ENCODE measurements at regions not wholly inside any gene's neighbourhood (a gene's known extent, or its start where the extent isn't known, plus 50 kb on each side); places are given as distances from the start of the nearest gene placed in this dataset.
"Not testable (repeated sequence)": the region's sequence is repeated elsewhere in the genome, so short reads cannot be mapped to it uniquely, and the experiment has no call there.

GRCh38 chr2:61634512-61634911, 96.4 kb upstream of the XPO1 start:
- Mint-ChIP-seq H3K4me1 (ENCODE audit: low read depth) (no peaks in the 10 kb centered on the region), H3K27me3 (no peaks in the 10 kb centered on the region), H3K4me3 (no peak overlapping the region), H3K9me3 (ENCODE audit: low read depth) (no peaks in the 10 kb centered on the region), H3K36me3 (no peaks in the 10 kb centered on the region), H3K27ac (no peak overlapping the region)

DNA sequence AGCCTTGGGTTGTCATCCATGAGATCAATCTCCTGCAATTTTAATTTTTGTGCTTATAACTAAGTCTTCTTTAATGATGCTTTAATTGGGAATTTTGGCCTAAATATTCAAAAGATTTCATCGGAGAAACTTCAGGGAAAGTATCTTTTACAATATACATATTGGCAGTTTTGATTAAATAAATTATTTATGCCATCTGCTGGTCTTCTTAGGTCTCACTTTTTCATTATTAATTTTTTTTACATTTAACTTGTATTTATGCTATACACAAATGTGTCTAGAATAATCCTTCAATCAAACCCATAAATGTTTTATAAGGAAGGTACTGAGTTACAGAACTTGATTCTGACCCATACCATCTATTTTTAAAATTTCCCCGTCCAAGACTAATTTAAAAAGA, 95.1 kb upstream of the XPO1 start:
- Mint-ChIP-seq H3K27me3 (no peaks in the 10 kb centered on the region), H3K4me1 (ENCODE audit: low read depth) (no peaks in the 10 kb centered on the region), H3K4me3 (no peak overlapping the region), H3K36me3 (no peaks in the 10 kb centered on the region), H3K9me3 (ENCODE audit: low read depth) (no peaks in the 10 kb centered on the region), H3K27ac (no peak overlapping the region)

- Mint-ChIP-seq H3K36me3 (no peaks in the 10 kb centered on the region), H3K4me3 (no peak overlapping the region), H3K27ac (no peak overlapping the region), H3K9me3 (ENCODE audit: low read depth) (no peaks in the 10 kb centered on the region), H3K4me1 (ENCODE audit: low read depth) (no peaks in the 10 kb centered on the region), H3K27me3 (no peaks in the 10 kb centered on the region)
Measured at GRCh38 chr2:61632276-61633169, 94.4 kb upstream of the XPO1 start.

- no peaks in the 10 kb centered on the region for H3K36me3 Mint-ChIP-seq
- H3K27me3 Mint-ChIP-seq: no peaks in the 10 kb centered on the region
- no peak overlapping the region for H3K27ac Mint-ChIP-seq
- no peak overlapping the region for H3K4me3 Mint-ChIP-seq
- H3K9me3 Mint-ChIP-seq (ENCODE audit: low read depth): no peaks in the 10 kb centered on the region
- no peaks in the 10 kb centered on the region for H3K4me1 Mint-ChIP-seq (ENCODE audit: low read depth)
Measured at GRCh38 chr2:61631321-61631720, 93.2 kb upstream of the XPO1 start.

DNA sequence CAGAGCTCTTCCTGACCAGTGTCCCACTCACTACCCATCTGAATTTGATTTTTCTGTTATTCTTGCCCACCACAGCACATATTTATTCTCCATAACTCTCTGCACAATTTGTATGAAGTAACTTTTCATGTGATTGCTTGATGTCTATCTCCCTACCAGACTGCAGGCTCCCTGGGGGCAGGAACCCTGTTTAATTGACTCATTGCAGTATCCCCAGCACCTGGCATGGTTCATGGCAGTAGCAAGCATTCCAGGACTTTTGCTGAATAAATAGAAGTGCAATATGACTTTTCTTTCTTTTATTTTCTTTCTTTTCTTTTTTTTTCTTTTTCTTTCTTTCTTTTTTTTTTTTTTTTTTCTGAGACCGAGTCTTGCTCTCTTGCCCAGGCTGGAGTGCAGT, 88.7 kb upstream of the XPO1 start:
- H3K27ac Mint-ChIP-seq: no peak overlapping the region
- H3K4me3 Mint-ChIP-seq: no peak overlapping the region
- no peaks in the 10 kb centered on the region for H3K9me3 Mint-ChIP-seq (ENCODE audit: low read depth)
- H3K4me1 Mint-ChIP-seq (ENCODE audit: low read depth): no peaks in the 10 kb centered on the region
- H3K36me3 Mint-ChIP-seq: no peaks in the 10 kb centered on the region
- no peaks in the 10 kb centered on the region for H3K27me3 Mint-ChIP-seq

DNA sequence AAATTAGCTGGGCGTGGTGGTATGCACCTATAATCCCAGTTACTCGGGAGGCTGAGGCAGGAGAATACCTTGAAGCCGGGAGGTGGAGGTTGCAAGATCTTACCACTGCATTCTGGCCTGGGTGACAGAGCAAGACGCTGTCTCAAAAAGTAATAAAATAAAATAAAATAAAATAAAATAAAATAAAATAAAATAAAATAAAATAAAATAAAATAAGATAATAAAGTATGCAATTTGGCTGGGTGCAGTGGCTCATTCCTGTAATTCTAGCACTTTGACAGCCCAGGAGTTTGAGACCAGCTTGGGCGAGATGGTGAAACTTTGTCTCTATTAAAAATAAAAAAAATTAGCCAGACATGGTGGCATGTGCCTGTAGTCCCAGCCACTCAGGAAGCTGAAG, 85.6 kb upstream of the XPO1 start:
- no peaks in the 10 kb centered on the region for H3K9me3 Mint-ChIP-seq (ENCODE audit: low read depth)
- H3K4me1 Mint-ChIP-seq (ENCODE audit: low read depth): no peaks in the 10 kb centered on the region
- H3K27ac Mint-ChIP-seq: no peak overlapping the region
- H3K36me3 Mint-ChIP-seq: no peaks in the 10 kb centered on the region
- no peaks in the 10 kb centered on the region for H3K27me3 Mint-ChIP-seq
- H3K4me3 Mint-ChIP-seq: no peak overlapping the region

DNA sequence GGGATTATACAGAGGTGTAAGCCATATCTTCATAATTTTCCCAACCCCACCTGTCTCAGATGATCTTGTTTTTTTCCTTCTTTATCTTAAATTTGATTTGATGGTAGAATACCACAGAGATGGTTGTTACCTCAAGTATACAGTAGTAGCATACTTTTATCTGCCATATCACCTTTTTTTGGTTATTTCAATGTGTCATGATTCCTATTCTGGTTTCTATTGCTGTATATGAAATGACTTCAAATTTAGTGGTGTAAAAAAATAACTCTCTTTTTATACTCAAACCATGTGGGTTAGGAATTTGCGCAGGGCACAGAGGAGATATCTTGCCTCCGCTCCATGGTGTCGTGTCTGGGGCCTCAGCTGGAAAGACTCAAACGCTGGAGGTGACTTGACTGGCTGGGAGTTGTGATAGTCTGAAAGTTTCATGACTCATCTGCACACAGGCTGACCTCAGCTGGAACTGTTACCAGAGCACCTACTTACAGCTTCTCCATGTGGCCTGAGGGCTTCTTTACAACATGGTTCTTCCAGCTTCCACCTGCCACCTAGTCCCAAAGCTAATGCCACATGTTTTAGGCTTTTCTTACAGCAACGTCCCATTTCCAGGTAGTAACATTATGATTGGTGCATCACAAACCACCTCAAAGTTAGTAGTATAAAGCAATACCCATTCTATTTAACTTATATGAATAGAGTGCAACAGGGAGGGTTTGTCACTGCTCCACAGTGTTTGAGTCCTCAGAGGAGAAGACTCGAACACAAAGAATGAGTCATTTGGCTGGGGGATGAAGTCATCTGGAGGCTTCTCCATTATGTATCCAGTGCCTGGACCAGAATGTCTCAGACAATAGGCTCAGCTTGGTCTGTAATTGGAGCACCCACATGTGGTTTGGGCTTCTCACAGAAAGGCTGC, 82.3 kb upstream of the XPO1 start:
- H3K9me3 Mint-ChIP-seq (ENCODE audit: low read depth): no peaks in the 10 kb centered on the region
- H3K27me3 Mint-ChIP-seq: no peaks in the 10 kb centered on the region
- H3K4me3 Mint-ChIP-seq: no peak overlapping the region
- H3K27ac Mint-ChIP-seq: no peak overlapping the region
- H3K36me3 Mint-ChIP-seq: no peaks in the 10 kb centered on the region
- H3K4me1 Mint-ChIP-seq (ENCODE audit: low read depth): no peaks in the 10 kb centered on the region

DNA sequence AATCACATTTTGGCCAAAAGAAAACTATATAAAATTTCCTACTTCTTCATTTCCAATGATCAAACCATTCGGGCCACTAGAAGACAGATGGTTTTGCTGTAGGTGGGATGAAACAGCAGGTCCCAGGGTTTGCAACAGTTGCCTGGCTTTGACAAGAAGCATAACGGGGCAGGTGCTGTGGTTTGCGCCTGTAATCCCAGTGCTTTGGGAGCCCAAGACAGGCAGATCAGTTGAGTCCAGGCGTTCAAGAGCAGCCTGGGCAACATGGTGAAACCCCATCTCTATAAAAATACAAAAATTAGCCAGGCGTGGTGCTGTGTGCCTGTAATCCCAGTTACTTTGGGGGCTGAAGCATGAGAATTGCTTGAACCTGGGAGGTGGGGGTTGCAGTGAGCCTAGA, 81.4 kb upstream of the XPO1 start:
- Mint-ChIP-seq H3K27ac (no peak overlapping the region), H3K27me3 (no peaks in the 10 kb centered on the region), H3K9me3 (ENCODE audit: low read depth) (no peaks in the 10 kb centered on the region), H3K36me3 (no peaks in the 10 kb centered on the region), H3K4me3 (no peak overlapping the region), H3K4me1 (ENCODE audit: low read depth) (no peaks in the 10 kb centered on the region)

- H3K4me3 Mint-ChIP-seq: no peak overlapping the region
- no peaks in the 10 kb centered on the region for H3K36me3 Mint-ChIP-seq
- no peaks in the 10 kb centered on the region for H3K27me3 Mint-ChIP-seq
- no peak overlapping the region for H3K27ac Mint-ChIP-seq
- no peaks in the 10 kb centered on the region for H3K4me1 Mint-ChIP-seq (ENCODE audit: low read depth)
- H3K9me3 Mint-ChIP-seq (ENCODE audit: low read depth): no peaks in the 10 kb centered on the region
Measured at GRCh38 chr2:61617610-61618009, 79.5 kb upstream of the XPO1 start.

DNA sequence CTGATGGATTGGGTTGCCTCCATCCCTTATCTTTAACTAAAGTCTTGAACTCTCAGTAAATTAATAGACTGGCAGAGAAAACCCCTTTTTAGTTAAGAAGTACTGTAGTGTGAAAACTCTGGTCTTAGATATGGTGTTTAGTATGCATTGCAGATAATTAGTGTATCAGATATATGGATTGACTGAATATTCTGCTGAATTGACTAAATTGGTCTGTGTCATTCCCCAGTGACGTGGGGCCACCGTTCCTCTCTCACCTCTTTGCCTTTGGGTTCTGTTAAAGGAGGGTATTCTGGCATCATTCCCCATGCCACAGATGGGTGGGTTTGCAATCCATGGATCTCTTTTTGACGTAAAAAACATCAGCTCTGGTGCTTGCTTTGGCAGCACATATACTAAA, 67.1 kb upstream of the XPO1 start:
- no peak overlapping the region for H3K27ac Mint-ChIP-seq
- no peaks in the 10 kb centered on the region for H3K36me3 Mint-ChIP-seq
- H3K4me1 Mint-ChIP-seq (ENCODE audit: low read depth): no peaks in the 10 kb centered on the region
- H3K27me3 Mint-ChIP-seq: no peaks in the 10 kb centered on the region
- H3K4me3 Mint-ChIP-seq: no peak overlapping the region
- H3K9me3 Mint-ChIP-seq (ENCODE audit: low read depth): no peaks in the 10 kb centered on the region

DNA sequence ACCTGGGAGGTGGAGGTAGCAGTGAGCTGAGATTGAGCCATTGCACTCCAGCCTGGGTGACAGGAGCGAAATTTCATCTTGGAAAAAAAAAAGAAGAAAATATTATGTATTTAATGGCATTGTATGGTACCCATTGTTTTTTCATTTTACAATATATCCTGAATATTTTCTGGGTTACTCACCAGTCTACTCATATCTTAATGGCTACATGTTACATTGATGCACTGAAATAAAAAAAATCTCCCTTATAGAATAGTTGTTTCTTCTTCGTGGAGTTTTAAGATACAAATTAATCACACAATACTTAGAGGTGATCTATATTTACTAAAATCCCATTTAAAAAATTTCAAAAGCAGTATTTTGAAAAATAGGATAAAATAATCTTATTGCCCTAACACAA, 66.3 kb upstream of the XPO1 start:
- no peaks in the 10 kb centered on the region for H3K27me3 Mint-ChIP-seq
- no peaks in the 10 kb centered on the region for H3K9me3 Mint-ChIP-seq (ENCODE audit: low read depth)
- H3K4me1 Mint-ChIP-seq (ENCODE audit: low read depth): no peaks in the 10 kb centered on the region
- no peak overlapping the region for H3K27ac Mint-ChIP-seq
- H3K4me3 Mint-ChIP-seq: no peak overlapping the region
- H3K36me3 Mint-ChIP-seq: no peaks in the 10 kb centered on the region

DNA sequence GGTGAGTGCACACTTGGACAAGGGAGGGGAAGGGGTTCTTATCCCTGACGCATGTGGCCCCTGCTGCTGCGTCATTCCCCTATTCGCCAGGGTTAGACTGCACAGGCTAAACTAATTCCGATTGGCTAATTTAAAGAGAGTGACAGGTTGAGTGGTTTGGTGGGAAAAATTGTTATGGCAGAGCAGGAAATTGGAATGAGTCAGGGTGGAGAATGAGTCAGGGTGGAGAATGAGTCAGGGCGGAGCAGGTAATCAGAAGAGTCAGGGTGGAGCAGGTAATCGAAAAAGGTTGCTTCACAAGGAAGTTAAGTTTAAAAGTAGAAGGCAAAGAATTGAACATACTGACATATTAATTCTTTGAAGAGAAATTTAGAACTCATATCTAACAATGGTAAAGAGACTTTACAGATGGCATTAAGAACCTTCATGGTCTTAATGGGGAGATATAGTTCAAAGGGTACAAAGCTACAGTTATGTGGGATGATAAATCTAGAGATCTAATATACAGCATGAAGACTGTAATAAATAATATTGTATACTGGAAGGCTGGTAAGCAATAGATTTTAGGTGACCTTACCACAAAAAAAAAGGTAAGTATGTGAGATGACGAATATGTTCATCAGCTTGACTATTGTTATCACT, 60.5 kb upstream of the XPO1 start:
- not testable (repeated sequence) for H3K4me1 Mint-ChIP-seq (ENCODE audit: low read depth); H3K27me3 Mint-ChIP-seq; H3K27ac Mint-ChIP-seq; H3K36me3 Mint-ChIP-seq; H3K9me3 Mint-ChIP-seq (ENCODE audit: low read depth); H3K4me3 Mint-ChIP-seq

DNA sequence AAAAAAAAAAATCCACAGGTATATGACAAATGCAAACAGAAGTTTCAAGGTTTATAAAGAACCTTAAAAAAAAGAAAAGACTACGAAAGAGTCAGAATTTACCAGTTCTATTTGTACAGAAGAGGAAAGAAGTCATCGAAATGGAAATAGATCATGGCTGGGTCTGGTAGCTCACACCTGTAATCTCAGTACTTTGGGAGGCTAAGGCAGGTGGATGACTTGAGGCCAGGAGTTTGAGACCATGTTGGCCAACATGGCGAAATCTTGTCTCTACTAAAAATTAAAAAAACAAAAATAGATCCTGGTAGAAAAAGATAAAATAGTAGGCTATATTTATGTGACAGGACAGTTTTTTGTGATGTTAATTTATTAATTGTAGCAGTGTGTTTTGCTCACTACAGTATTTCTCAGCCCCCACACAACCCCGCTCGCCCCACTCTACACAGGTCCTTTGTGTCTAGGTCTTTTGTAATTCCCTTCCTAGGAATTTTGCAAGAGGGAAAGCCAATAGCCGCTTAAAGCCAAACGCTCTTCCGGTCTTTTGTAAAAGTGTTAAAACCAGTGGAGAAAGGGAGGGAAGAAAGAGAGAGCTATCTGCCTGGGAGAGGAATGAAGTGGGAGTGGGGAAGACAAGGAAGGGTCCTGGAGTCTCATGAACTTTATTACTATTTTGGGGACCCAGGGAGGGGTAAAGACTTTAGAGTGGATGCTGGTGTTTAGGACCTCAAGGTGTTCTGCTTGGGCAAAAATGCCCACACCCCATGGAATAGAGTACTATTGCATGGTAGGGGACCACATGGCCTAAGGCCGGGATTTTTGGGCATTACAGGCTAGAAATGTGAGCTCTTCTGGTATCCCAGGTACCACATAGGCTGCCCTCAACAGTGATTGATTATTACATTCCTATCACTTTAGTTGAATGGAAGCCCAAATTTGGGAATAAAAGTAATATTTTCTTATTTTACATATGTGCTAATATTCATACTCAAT, 59.4 kb upstream of the XPO1 start:
- Mint-ChIP-seq H3K27me3 (no peaks in the 10 kb centered on the region), H3K4me3 (no peak overlapping the region), H3K36me3 (no peaks in the 10 kb centered on the region), H3K9me3 (ENCODE audit: low read depth) (no peaks in the 10 kb centered on the region), H3K27ac (no peak overlapping the region), H3K4me1 (ENCODE audit: low read depth) (no peaks in the 10 kb centered on the region)

- H3K27ac Mint-ChIP-seq; H3K9me3 Mint-ChIP-seq (ENCODE audit: low read depth); H3K4me3 Mint-ChIP-seq; H3K27me3 Mint-ChIP-seq; H3K4me1 Mint-ChIP-seq (ENCODE audit: low read depth); H3K36me3 Mint-ChIP-seq: not testable (repeated sequence)
Measured at GRCh38 chr2:61594201-61594600, 56.0 kb upstream of the XPO1 start.

Data from activated naive CD8-positive, alpha-beta T cell (primary cell).